Liver (tissue), 8 donors: ENCODE measurements at regions not wholly inside any gene's neighbourhood (a gene's known extent, or its start where the extent isn't known, plus 50 kb on each side); places are given as distances from the start of the nearest gene placed in this dataset.

Experiments used
- DNase-seq: peaks from one replicate; pipeline ENCODE4 v3.0.0-alpha.2; 2017; ENCODE audit warnings: low spot score
- H3K27ac ChIP-seq, 2 donors: one replicate each; pipeline ENCODE4 v1.7.0; 2013; ENCODE audit warnings: inconsistent platforms in 2 of 2, low read length in 2 of 2, control low read depth in 1 of 2, low read depth in 1 of 2, mild to moderate bottlenecking in 1 of 2
- H3K27me3 ChIP-seq, 4 donors: one replicate each; pipeline versions ENCODE4 v1.6.1 to v1.7.0; 2013; ENCODE audit warnings: low read length in 3 of 4, inconsistent platforms in 1 of 4, mild to moderate bottlenecking in 1 of 4, moderate library complexity in 1 of 4; ENCODE audit not compliant: control insufficient read depth in 4 of 4, insufficient read depth in 4 of 4
- H3K36me3 ChIP-seq, 4 donors: one replicate each; pipeline versions ENCODE4 v1.6.1 to v1.7.0; 2013; ENCODE audit warnings: low read length in 3 of 4, mild to moderate bottlenecking in 3 of 4, low read depth in 1 of 4, moderate library complexity in 1 of 4; ENCODE audit not compliant: control insufficient read depth in 4 of 4, insufficient read depth in 3 of 4
- H3K4me1 ChIP-seq, 4 donors: one replicate each; pipeline versions ENCODE4 v1.6.1 to v1.7.0; 2013; ENCODE audit warnings: low read length in 3 of 4, mild to moderate bottlenecking in 3 of 4, moderate library complexity in 1 of 4; ENCODE audit not compliant: control insufficient read depth in 4 of 4, insufficient read depth in 4 of 4
- H3K4me3 ChIP-seq, 3 donors: one replicate each; pipeline versions ENCODE4 v1.6.1 to v1.7.0; 2013; ENCODE audit warnings: low read length in 3 of 3, control low read depth in 1 of 3, low read depth in 1 of 3, mild to moderate bottlenecking in 1 of 3
- H3K9ac ChIP-seq, 2 donors: one replicate each; pipeline ENCODE4 v1.7.0; 2013; ENCODE audit warnings: low read length in 2 of 2, mild to moderate bottlenecking in 2 of 2, moderate library complexity in 2 of 2, control low read depth in 1 of 2, low read depth in 1 of 2
- H3K9me3 ChIP-seq, 4 donors: one replicate each; pipeline versions ENCODE4 v1.6.1 to v1.7.0; 2013; ENCODE audit warnings: low read length in 3 of 4; ENCODE audit not compliant: control insufficient read depth in 4 of 4
- ATF3 ChIP-seq: IDR thresholded peaks from 2 replicates; pipeline ENCODE4 v1.6.1; 2016; ENCODE audit warnings: antibody characterized with exemption
- EGR1 ChIP-seq, 2 donors: IDR thresholded peaks; 2 replicates each; pipeline ENCODE4 v1.6.1; 2016 to 2018; ENCODE audit warnings: antibody characterized with exemption in 2 of 2, low read depth in 2 of 2
- FOXA1 ChIP-seq: IDR thresholded peaks from 2 replicates; pipeline ENCODE4 v1.6.1; 2016; ENCODE audit warnings: antibody characterized with exemption
- FOXA2 ChIP-seq: IDR thresholded peaks from 2 replicates; pipeline ENCODE4 v1.6.1; 2016; ENCODE audit warnings: antibody characterized with exemption
- GABPA ChIP-seq, 2 donors: IDR thresholded peaks in 1 of 2; conservative IDR thresholded peaks in 1 of 2; 2 replicates each; pipeline ENCODE4 v1.6.1; 2016; ENCODE audit warnings: antibody characterized with exemption in 2 of 2, mild to moderate bottlenecking in 1 of 2, moderate library complexity in 1 of 2
- HNF4A ChIP-seq, 2 donors: conservative IDR thresholded peaks; 2 replicates each; pipeline ENCODE4 v1.6.1; 2016; ENCODE audit warnings: antibody characterized with exemption in 2 of 2, mild to moderate bottlenecking in 2 of 2
- HNF4G ChIP-seq: IDR thresholded peaks from 2 replicates; pipeline ENCODE4 v1.6.1; 2016; ENCODE audit warnings: antibody characterized with exemption
- JUND ChIP-seq, 2 donors: IDR thresholded peaks; 2 replicates each; pipeline ENCODE4 v1.6.1; 2016; ENCODE audit warnings: antibody characterized with exemption in 2 of 2
- MAX ChIP-seq: IDR thresholded peaks from 2 replicates; pipeline ENCODE4 v1.6.1; 2016; ENCODE audit warnings: antibody characterized with exemption
- NR2F2 ChIP-seq: IDR thresholded peaks from 2 replicates; pipeline ENCODE4 v1.6.1; 2016; ENCODE audit warnings: antibody characterized with exemption
- RAD21 ChIP-seq, 2 donors: IDR thresholded peaks; 2 replicates each; pipeline ENCODE4 v1.6.1; 2016; ENCODE audit warnings: antibody characterized with exemption in 2 of 2, mild to moderate bottlenecking in 2 of 2
- RXRA ChIP-seq, 2 donors: IDR thresholded peaks; 2 replicates each; pipeline ENCODE4 v1.6.1; 2017 to 2018; ENCODE audit warnings: antibody characterized with exemption in 2 of 2, mild to moderate bottlenecking in 1 of 2
- SP1 ChIP-seq: IDR thresholded peaks from 2 replicates; pipeline ENCODE4 v1.6.1; 2018; ENCODE audit warnings: antibody characterized with exemption, mild to moderate bottlenecking
- TAF1 ChIP-seq: conservative IDR thresholded peaks from 2 replicates; pipeline ENCODE4 v1.6.1; 2016; ENCODE audit warnings: antibody characterized with exemption, mild to moderate bottlenecking
- YY1 ChIP-seq: IDR thresholded peaks from 2 replicates; pipeline ENCODE4 v1.6.1; 2016; ENCODE audit warnings: antibody characterized with exemption, mild to moderate bottlenecking
- ZBTB33 ChIP-seq: IDR thresholded peaks from 2 replicates; pipeline ENCODE4 v1.6.1; 2016; ENCODE audit warnings: antibody characterized with exemption
- WGBS: extraction: QIAGEN DNeasy Blood & Tissue Kit; methylation state at CpG from one replicate; pipeline ENCODE4 v1.1.7; 2013; 5-methylcytosine and 5-hydroxymethylcytosine counted together
- TF ChIP-seq, protein P1 (sequence below): IDR thresholded peaks from 2 replicates; pipeline ENCODE4 v1.6.1; 2016; ENCODE audit warnings: antibody characterized with exemption, mild to moderate bottlenecking
- TF ChIP-seq, protein P2 (sequence below): fragments of 150-350 bp; IDR thresholded peaks from 2 replicates; pipeline ENCODE4 v1.5.1; 2017; ENCODE audit warnings: improper control_type of control experiment, low read depth, low read length; ENCODE audit not compliant: missing input control
- donor health status: healthy.
- donor health status: healthy.
- donor health status: healthy.
- donor health status: healthy.
- donor health status: healthy.

GRCh38 chr18:51337406-51337805 lies 139.9 kb upstream of the MEX3C start:
- H3K27me3 ChIP-seq: peaks cover 0 to 2% (median 0%) of the 10 kb centered on the region in 4 donors
- H3K4me3 ChIP-seq: no peak overlapping the region
- no peak overlapping the region for H3K27ac ChIP-seq
- 67% methylated on average over 2 of the region's 2 CpGs for WGBS
- DNase-seq: no peak
- no peak overlapping the region for H3K9ac ChIP-seq
- H3K4me1 ChIP-seq: no peaks in the 10 kb centered on the region
- no peaks in the 10 kb centered on the region for H3K36me3 ChIP-seq
- no peaks in the 10 kb centered on the region for H3K9me3 ChIP-seq
- TF ChIP-seq FOXA1 (no peak), HNF4A (conservative IDR thresholded peaks at IDR 0.05) (no peak), JUND (IDR thresholded peaks at IDR 0.05) (no peak), RXRA (IDR thresholded peaks at IDR 0.05) (no peak), FOXA2 (no peak), GABPA (IDR thresholded peaks at IDR 0.05 in 1 of 2, conservative IDR thresholded peaks at IDR 0.05 in 1 of 2) (no peak), RAD21 (IDR thresholded peaks at IDR 0.05) (no peak), TAF1 (no peak), ZBTB33 (no peak), EGR1 (IDR thresholded peaks at IDR 0.05; ENCODE audit: low read depth in 2 of 2) (no peak), ATF3 (no peak), NR2F2 (no peak), HNF4G (no peak), YY1 (no peak), MAX (no peak), SP1 (no peak)
- TF ChIP-seq, protein P1, sequence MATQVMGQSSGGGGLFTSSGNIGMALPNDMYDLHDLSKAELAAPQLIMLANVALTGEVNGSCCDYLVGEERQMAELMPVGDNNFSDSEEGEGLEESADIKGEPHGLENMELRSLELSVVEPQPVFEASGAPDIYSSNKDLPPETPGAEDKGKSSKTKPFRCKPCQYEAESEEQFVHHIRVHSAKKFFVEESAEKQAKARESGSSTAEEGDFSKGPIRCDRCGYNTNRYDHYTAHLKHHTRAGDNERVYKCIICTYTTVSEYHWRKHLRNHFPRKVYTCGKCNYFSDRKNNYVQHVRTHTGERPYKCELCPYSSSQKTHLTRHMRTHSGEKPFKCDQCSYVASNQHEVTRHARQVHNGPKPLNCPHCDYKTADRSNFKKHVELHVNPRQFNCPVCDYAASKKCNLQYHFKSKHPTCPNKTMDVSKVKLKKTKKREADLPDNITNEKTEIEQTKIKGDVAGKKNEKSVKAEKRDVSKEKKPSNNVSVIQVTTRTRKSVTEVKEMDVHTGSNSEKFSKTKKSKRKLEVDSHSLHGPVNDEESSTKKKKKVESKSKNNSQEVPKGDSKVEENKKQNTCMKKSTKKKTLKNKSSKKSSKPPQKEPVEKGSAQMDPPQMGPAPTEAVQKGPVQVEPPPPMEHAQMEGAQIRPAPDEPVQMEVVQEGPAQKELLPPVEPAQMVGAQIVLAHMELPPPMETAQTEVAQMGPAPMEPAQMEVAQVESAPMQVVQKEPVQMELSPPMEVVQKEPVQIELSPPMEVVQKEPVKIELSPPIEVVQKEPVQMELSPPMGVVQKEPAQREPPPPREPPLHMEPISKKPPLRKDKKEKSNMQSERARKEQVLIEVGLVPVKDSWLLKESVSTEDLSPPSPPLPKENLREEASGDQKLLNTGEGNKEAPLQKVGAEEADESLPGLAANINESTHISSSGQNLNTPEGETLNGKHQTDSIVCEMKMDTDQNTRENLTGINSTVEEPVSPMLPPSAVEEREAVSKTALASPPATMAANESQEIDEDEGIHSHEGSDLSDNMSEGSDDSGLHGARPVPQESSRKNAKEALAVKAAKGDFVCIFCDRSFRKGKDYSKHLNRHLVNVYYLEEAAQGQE: no peak
- TF ChIP-seq, protein P2, sequence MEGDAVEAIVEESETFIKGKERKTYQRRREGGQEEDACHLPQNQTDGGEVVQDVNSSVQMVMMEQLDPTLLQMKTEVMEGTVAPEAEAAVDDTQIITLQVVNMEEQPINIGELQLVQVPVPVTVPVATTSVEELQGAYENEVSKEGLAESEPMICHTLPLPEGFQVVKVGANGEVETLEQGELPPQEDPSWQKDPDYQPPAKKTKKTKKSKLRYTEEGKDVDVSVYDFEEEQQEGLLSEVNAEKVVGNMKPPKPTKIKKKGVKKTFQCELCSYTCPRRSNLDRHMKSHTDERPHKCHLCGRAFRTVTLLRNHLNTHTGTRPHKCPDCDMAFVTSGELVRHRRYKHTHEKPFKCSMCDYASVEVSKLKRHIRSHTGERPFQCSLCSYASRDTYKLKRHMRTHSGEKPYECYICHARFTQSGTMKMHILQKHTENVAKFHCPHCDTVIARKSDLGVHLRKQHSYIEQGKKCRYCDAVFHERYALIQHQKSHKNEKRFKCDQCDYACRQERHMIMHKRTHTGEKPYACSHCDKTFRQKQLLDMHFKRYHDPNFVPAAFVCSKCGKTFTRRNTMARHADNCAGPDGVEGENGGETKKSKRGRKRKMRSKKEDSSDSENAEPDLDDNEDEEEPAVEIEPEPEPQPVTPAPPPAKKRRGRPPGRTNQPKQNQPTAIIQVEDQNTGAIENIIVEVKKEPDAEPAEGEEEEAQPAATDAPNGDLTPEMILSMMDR: no peak

DNA sequence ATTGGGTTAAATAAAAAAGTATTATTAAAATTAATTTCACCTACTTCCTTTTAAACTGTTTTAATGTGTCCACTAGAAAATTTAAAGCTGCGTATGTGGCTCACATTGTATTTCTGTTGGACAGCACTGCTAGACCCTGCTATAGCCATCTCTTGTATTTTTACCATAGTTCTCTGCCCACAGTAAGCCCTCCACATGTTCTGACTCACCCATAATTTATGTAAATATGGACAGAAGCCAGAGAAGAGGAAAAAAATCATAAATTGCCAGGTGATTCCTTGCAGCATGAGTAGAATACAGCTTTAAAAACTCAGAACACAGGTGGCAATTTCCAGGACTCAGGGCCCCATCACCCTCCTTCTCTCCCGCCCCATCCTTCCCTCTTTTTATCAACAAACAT lies 142.4 kb upstream of the MEX3C start:
- no peaks in the 10 kb centered on the region for H3K4me1 ChIP-seq
- no peak overlapping the region for H3K4me3 ChIP-seq
- TF ChIP-seq HNF4G (no peak), SP1 (no peak), FOXA2 (no peak), YY1 (no peak), TAF1 (no peak), MAX (no peak), RAD21 (IDR thresholded peaks at IDR 0.05) (no peak), RXRA (IDR thresholded peaks at IDR 0.05) (no peak), GABPA (IDR thresholded peaks at IDR 0.05 in 1 of 2, conservative IDR thresholded peaks at IDR 0.05 in 1 of 2) (no peak), FOXA1 (no peak)
- TF ChIP-seq, protein P1: no peak
- TF ChIP-seq, protein P2: no peak
- no peak for DNase-seq
- H3K9me3 ChIP-seq: no peaks in the 10 kb centered on the region
- no peaks in the 10 kb centered on the region for H3K36me3 ChIP-seq
- WGBS: 91% methylated on average over 2 of the region's 2 CpGs
- H3K27me3 ChIP-seq: peaks cover 0 to 2% (median 0%) of the 10 kb centered on the region in 4 donors
- H3K9ac ChIP-seq: no peak overlapping the region
- no peak overlapping the region for H3K27ac ChIP-seq
